Glutamatergic neuron (in vitro differentiated cells): ENCODE measurements at regions not wholly inside any gene's neighbourhood (a gene's known extent, or its start where the extent isn't known, plus 50 kb on each side); places are given as distances from the start of the nearest gene placed in this dataset.

ENCODE experiments used
- DNase-seq: peaks from one replicate; pipeline ENCODE4 v3.0.0; 2022
- H3K27ac Mint-ChIP-seq: one replicate; pipeline ENCODE4 v1.8.0; 2020; ENCODE audit warnings: mild to moderate bottlenecking, mixed read lengths, inconsistent platforms; ENCODE audit not compliant: unreplicated experiment
- H3K27me3 Mint-ChIP-seq: one replicate; pipeline ENCODE4 v1.8.0; 2020; ENCODE audit warnings: mild to moderate bottlenecking, moderate library complexity, mixed read lengths, inconsistent platforms; ENCODE audit not compliant: unreplicated experiment
- H3K36me3 Mint-ChIP-seq: one replicate; pipeline ENCODE4 v1.8.0; 2020; ENCODE audit warnings: mild to moderate bottlenecking, mixed read lengths, inconsistent platforms; ENCODE audit not compliant: unreplicated experiment
- H3K4me1 Mint-ChIP-seq: one replicate; pipeline ENCODE4 v1.8.0; 2020; ENCODE audit warnings: mild to moderate bottlenecking, low read depth, mixed read lengths, inconsistent platforms; ENCODE audit not compliant: unreplicated experiment
- H3K4me3 Mint-ChIP-seq: one replicate; pipeline ENCODE4 v1.8.0; 2020; ENCODE audit warnings: mild to moderate bottlenecking, mixed read lengths, inconsistent platforms; ENCODE audit not compliant: unreplicated experiment
- H3K9me3 Mint-ChIP-seq: one replicate; pipeline ENCODE4 v1.8.0; 2020; ENCODE audit warnings: mild to moderate bottlenecking, moderate library complexity, mixed read lengths, inconsistent platforms; ENCODE audit not compliant: unreplicated experiment
- TF ChIP-seq, protein P1 (sequence below): fragments of 200-600 bp; sonication (generic); IDR thresholded peaks from one replicate; pipeline ENCODE4 v1.5.0; 2021; ENCODE audit not compliant: partially characterized antibody, unreplicated experiment

DNA sequence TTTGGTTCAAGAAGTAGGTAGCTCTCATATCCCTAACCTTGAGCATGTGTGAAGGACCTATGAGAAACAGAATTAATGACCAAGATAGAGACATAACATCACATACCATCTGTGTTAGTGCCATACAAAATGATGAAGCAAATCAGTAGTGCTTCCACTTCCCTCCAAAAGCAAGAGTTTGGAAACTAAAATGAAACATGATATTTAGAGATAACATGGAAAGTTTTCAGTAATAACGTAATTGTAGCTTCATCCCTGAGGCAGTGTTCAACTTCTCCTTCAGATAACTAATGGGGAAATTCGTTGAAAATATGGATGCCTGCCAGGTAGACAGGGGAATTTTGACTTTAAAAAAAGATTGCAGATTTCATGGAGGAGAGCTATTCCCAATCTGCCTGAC, 248.4 kb upstream of the IRAK1BP1 start:
- H3K27me3 Mint-ChIP-seq, result no peaks in the 10 kb centered on the region
- no peak overlapping the region for H3K4me3 Mint-ChIP-seq
- no peaks in the 10 kb centered on the region for H3K9me3 Mint-ChIP-seq
- no peak overlapping the region for H3K27ac Mint-ChIP-seq
- TF ChIP-seq, protein P1, sequence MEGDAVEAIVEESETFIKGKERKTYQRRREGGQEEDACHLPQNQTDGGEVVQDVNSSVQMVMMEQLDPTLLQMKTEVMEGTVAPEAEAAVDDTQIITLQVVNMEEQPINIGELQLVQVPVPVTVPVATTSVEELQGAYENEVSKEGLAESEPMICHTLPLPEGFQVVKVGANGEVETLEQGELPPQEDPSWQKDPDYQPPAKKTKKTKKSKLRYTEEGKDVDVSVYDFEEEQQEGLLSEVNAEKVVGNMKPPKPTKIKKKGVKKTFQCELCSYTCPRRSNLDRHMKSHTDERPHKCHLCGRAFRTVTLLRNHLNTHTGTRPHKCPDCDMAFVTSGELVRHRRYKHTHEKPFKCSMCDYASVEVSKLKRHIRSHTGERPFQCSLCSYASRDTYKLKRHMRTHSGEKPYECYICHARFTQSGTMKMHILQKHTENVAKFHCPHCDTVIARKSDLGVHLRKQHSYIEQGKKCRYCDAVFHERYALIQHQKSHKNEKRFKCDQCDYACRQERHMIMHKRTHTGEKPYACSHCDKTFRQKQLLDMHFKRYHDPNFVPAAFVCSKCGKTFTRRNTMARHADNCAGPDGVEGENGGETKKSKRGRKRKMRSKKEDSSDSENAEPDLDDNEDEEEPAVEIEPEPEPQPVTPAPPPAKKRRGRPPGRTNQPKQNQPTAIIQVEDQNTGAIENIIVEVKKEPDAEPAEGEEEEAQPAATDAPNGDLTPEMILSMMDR, result no peak
- no peaks in the 10 kb centered on the region for H3K36me3 Mint-ChIP-seq
- DNase-seq, result no peak
- H3K4me1 Mint-ChIP-seq, result no peaks in the 10 kb centered on the region

DNA sequence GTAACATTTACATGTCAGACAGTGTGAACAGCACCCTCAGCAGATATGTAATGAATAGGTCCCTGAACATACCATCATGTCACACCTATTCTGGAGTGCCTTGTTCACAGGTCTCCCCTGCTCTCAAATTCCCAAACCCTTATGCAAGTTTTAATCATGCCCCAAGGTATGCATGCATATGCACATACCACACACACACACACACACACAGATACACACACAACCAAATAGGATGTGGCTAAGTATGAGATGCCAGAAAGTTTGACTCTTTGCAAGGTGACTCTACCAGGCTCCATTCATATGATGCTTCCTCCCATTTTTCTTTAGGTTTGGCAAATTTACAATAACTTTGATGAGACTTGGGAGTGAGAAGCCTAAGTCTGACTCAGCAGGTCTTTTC, 243.8 kb upstream of the IRAK1BP1 start:
- no peak for DNase-seq
- H3K4me1 Mint-ChIP-seq, result no peaks in the 10 kb centered on the region
- no peaks in the 10 kb centered on the region for H3K36me3 Mint-ChIP-seq
- no peak overlapping the region for H3K27ac Mint-ChIP-seq
- H3K9me3 Mint-ChIP-seq, result no peaks in the 10 kb centered on the region
- H3K4me3 Mint-ChIP-seq, result no peak overlapping the region
- no peaks in the 10 kb centered on the region for H3K27me3 Mint-ChIP-seq
- TF ChIP-seq, protein P1, result no peak

DNA sequence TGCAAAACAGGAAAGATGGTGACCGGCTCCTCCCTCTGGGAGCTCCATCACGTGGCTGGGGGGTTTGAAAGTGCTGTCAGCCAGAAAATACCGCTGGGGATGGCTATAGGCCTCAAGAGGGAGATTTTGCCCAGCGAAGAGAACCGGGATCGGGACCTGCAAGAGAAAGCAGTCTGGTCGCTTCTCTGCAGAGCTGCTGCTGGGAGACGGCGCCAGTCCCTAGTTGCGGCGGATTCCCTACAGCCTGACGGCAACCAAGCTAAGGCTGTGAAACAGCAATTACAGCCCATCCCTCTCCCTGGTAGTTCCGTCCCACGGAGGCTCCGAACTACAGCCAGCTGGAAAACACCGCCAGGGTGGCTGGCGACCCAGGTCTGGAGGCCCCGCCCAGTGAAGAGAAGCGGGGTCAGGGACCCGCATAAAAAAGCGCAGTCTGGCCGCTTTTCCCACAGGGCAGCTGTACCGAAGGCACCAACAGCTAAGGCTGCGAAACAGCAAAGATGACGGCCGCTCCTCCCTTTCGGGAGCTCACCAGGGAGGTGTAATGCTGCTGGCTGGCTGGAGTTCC, 238.1 kb upstream of the IRAK1BP1 start:
- TF ChIP-seq, protein P1, result no peak
- Mint-ChIP-seq H3K9me3 (no peaks in the 10 kb centered on the region), H3K27me3 (no peaks in the 10 kb centered on the region), H3K27ac (peak overlapping the region; percentile 23), H3K4me3 (peak overlapping the region; percentile 72), H3K4me1 (no peaks in the 10 kb centered on the region), H3K36me3 (no peaks in the 10 kb centered on the region)
- DNase-seq, result peak; percentile 35

DNA sequence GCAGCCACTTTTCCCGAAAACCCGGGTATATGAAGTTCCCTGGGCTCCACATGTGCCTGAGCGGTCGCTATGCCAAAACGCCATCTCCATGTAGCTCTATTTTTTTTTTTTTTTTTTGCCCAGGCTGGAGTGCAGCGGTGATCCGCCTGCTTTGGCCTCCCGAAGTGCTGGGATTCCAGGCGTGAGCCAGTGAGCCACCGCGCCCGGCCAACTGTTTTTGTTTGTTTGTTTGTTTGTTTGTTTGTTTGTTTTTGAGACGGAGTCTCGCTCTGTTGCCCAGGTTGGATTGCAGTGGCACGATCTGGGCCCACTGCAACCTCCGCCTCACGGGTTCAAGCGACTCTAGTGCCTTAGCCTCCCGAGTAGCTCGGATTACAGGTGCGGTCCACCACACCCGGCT, 237.5 kb upstream of the IRAK1BP1 start:
- Mint-ChIP-seq H3K9me3 (no peaks in the 10 kb centered on the region), H3K4me3 (no peak overlapping the region), H3K27me3 (no peaks in the 10 kb centered on the region), H3K4me1 (no peaks in the 10 kb centered on the region), H3K36me3 (no peaks in the 10 kb centered on the region), H3K27ac (no peak overlapping the region)
- TF ChIP-seq, protein P1, result no peak
- DNase-seq, result no peak

DNA sequence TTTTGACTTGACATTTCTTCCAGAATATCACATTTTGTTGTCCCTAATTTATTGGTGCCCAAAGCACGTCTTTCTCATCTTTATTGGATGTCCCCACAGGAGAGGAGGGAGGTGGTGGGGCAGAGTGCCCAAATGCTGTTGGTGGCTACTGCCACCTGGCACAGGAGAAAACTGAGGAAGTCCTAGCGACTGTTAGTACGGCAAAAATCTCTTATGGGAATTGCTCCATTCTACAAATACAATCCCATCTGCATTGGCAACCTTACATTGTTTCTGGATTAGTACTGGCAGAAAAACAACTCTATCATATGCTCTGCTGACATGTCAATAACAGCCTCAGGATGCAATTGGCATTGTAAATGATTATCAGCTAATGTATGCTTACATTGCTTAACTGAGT, 235.4 kb upstream of the IRAK1BP1 start:
- no peak overlapping the region for H3K4me3 Mint-ChIP-seq
- H3K4me1 Mint-ChIP-seq, result no peaks in the 10 kb centered on the region
- no peak overlapping the region for H3K27ac Mint-ChIP-seq
- H3K36me3 Mint-ChIP-seq, result no peaks in the 10 kb centered on the region
- TF ChIP-seq, protein P1, result no peak
- H3K9me3 Mint-ChIP-seq, result no peaks in the 10 kb centered on the region
- no peaks in the 10 kb centered on the region for H3K27me3 Mint-ChIP-seq
- no peak for DNase-seq
